SK-N-MC (cell line): ENCODE measurements at regions not wholly inside any gene's neighbourhood (a gene's known extent, or its start where the extent isn't known, plus 50 kb on each side); places are given as distances from the start of the nearest gene placed in this dataset.

Source experiments
- EZH2 ChIP-seq: fragments of 200-600 bp; sonication (generic); IDR thresholded peaks from one replicate; pipeline ENCODE4 v1.6.1; 2017; ENCODE audit warnings: antibody characterized with exemption
- FOXP2 ChIP-seq: optimal IDR thresholded peaks from 2 replicates; pipeline ENCODE3; 2011; ENCODE audit warnings: mild to moderate bottlenecking, moderate library complexity; ENCODE audit not compliant: insufficient read depth; ENCODE audit errors: extremely low read length, control extremely low read depth

- no peak for TF ChIP-seq EZH2
- no peak for TF ChIP-seq FOXP2
These were observed 530.6 kb upstream of the MGMT start for GRCh38 chr10:128936392-128936791.
